Activated CD8-positive, alpha-beta memory T cell treated with anti-CD3 and anti-CD28 coated beads, Interleukin-2, amount 50 U/mL, for 1 hour (primary cell): ENCODE measurements at regions not wholly inside any gene's neighbourhood (a gene's known extent, or its start where the extent isn't known, plus 50 kb on each side); places are given as distances from the start of the nearest gene placed in this dataset.

Experiments used
- DNase-seq: peaks from one replicate; pipeline ENCODE4 v3.0.0-alpha.2; 2020; ENCODE audit errors: extremely low read depth

DNA sequence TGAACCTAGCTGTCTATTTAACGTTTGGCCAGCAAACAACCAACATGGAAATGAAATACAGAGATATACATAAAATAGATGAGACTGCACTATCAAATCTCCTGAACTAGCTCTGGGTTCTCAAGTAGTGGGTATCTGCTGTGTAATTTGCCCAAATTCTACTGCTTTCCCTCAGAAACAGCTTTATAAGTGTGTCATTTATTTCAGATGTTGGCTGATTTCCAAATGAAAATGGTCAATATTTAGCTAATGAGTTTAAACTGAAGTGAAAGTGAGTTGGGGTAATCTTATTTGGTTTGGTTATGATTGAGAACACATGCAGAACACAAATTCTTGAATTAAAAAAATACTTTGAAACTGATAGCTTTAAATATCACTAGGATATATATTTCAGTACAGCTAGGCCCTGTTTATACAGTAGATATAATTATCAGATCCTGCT, 601.7 kb upstream of the CXADR start:
- no peak for DNase-seq

DNA sequence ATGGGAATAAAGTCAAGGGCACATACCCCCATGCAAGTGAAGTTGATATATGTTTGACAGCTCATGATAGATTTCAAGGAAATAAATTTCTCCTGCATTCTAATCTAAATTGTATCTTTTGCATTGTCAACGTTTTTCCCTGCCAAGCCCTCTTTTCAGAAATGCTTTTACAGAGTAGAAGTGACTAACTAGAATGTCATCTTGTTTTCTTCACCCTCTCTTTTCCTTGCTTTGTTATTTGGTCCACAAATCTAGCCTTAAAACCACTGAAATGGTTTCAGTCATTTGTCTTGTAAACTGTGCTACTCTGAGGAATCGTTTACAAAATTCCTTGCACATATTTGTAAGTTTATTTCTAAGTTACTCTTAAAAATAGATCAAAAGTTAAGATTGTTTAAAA, 600.8 kb upstream of the CXADR start:
- DNase-seq, result no peak

DNA sequence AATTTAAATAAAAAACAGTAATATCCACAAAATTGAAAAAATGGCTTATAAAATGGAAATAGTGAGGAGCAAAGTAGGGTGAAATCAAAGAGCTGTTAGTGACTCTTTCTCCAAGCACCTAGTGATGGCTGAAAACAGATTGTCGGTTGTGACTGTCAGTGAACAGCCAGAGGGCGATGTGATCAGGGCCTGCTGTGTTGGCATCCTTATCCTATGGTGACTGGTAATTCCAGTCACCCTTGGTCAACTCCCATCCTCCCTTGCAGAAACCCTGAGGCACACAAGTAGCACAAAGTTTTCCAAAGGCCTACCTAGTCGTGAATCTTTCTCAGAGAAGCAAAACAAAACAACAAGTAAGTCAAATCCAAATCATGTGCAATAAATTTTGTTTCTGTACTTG, 599.8 kb upstream of the CXADR start:
- DNase-seq, result no peak

DNA sequence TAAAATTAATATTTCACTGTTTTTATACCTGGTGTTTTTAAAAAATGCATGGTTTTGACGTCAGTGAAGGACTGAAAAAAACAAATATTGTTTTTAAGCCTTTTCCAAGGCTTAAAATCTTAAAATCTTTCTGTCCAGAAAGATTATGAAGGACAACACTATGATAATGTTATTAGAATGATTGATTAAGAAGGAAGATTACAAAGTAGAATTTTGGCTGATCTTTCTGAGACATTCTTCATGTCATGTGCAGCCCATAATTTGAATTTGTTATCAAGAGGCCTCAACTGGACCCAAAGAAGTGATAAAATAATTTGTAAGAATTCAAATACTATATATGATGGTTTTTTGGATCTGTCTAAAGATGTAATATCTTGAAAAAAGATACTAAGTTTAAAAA, 584.4 kb upstream of the CXADR start:
- no peak for DNase-seq

DNA sequence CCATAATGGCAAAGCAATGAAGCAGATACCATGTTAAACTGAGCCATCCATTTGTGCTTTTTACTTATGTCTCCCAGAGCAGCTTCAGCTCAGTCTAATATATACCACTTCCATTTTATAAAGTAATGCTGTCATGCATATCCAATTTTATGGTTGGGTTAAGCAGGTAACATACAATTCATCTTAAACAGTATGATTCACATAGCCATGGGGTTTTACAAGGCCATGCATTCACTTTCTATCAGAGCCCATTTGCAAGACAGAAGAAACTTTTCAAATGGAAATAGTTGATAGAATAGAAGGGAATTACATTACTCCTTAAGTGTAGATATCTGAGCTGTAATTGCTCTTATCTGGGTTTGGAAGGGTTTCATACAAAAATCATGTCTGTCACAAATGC, 580.5 kb upstream of the CXADR start:
- no peak for DNase-seq

DNA sequence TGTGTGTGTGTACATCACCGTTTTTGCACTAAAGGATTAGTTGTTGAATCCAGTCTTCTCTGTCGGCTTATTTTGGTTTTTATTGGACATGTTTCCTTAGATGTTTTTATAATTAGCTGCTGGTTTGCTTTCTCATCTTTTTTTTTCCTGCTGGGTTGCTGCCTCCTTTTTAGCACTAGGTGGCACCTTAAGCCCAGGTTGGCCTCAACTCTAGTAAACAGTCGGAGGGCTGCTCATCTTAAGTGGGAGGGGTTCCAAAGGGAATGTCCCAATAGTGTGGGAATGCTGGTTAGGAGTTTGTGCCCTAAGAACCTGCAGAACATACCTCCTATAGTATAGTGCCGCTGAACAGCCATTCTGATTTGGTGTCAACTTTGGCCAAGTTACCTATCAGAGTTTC, 570.1 kb upstream of the CXADR start:
- no peak for DNase-seq

DNA sequence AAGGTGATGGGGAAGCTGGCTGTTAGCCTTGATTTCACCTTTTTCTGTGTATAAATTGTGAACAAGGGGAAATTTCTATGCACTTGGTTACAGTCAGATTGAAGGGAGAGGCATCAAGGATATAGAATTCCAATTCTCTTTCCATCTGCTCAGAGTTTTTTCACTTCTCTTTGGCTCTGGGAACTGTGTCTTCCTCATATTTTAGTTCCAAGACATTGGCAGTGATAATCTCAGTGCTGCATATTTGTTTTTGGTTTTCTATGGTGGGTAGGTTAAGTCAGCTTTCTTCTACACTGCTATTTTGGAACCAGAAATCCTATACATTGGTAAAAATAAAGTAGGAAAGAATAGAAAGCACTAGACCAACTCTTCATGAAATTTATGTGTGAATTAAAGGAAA, 569.6 kb upstream of the CXADR start:
- no peak for DNase-seq

DNA sequence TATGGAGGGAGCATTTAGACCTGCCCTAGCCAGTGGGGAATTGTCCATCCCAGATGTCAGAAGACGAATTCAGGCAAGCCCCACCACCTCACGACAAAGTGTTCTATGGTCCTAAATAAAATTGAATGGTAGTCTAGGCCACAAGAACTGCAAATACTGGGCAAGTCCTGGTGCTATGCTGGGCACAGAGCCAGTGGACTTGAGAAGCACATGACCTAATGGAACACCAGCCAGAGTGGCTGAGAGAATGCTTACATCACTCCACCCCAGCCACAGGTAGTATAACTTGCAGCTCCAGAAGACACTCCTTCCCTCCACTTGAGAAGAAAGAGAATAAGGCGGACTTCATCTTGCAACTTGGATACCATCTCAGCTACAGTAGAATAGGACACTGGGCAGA, 567.3 kb upstream of the CXADR start:
- no peak for DNase-seq

DNA sequence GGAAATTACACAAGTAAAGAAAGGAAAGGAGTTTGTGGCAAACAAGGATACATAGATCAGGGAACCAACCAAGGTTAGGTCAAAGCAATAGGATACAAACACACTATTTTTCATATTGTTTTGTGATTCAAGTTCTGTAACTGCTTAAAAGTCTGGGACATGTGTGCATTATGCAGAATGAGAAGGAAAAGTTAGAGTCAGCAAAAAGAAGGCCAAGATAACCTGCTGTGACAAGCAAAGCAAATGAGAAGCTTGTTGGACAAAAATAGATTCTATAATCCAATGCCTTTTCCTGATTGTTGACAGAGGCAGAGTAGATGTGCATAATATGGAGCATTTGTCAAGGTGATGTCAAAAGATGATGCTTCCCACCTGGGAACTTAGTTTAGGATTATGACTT, 556.0 kb upstream of the CXADR start:
- DNase-seq, result no peak

DNA sequence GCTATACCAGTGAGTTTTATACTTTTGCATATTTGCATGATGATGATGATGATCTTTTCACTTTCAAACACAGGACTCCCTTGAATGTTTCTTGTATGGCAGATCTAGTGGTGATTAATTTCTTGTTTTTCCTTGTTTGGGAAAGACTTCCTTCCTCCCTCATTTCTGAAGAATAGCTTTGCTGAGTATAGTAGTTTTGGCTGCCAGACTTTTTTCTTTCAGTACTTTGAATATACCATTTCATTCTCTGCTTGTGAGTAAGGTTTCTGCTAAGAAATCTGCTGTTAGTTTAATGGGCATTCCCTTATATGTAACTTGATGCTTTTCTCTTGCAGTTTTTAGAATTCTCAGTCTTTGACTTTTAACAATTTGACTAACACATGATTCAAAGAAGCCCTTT, 547.4 kb upstream of the CXADR start:
- DNase-seq, result no peak

DNA sequence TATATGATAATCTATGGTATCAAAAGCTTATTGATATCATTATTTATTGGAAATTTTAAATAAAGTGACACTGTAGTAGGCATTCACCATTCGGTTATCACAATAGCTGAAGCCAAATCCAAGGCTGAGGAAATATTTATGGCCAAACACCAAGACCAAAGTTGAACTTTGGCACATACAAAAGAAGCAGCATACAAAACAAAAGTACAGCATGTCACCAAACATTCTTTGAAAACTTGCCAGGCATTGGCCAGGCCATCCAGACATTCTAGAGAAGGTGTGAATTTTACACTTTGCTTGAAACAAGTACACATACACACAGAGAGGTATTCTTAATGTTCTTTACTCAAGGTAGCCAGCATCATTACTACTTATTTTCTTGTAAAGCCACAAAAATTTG, 544.4 kb upstream of the CXADR start:
- no peak for DNase-seq

DNA sequence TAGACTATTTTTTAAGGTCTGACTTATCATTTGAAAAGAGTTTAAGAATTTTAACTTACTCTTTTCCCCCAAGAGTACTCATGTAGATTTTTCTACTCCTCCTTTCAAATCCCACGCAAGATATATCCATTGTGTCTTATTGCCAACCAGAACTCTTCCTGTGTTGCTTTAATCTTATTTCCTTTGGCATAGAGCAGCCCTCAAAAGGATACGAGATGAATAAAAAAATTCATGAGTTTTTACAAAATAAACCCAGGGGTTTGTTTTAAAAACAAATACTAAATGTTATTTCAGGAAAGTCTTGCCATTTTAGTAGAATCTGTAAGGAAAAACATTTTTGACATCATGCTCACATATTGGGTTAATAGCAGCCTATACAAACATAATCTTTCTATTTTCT, 543.2 kb upstream of the CXADR start:
- DNase-seq, result no peak

DNA sequence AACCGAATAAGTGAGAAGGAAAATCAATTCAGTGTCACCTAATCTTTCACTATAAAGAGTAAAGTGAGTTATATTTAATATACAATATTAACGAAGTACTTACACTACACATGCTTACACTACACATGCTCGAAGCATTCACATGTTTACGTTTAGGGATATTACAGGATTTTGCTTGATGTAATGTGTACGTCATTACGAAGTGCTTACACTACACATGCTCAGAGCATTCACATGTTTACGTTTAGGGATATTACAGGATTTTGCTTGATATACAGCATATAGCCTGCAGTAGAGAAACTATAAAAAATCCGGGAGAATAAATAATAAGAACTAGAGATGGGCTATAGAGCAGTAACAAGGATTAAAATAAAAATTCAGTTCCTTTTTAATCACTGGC, 538.8 kb upstream of the CXADR start:
- DNase-seq, result no peak

DNA sequence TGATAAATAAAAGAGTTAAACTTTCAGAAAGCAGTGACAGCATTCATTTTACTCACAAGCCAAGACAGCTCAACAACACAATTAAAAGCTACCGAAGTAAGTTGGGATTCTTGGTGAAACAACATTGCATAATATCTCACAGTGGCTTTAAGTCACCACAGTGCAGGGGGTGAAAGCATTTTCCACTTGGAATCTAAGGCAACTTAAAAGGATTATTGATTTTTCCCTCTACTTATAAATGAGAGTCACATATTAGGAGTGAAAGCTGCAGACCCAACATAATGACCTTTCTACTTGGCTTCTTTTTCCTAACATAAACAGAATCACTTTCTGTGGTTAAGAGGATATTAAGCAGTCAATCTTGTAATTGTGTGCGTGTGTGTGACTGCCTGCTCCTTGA, 536.6 kb upstream of the CXADR start:
- DNase-seq, result no peak

DNA sequence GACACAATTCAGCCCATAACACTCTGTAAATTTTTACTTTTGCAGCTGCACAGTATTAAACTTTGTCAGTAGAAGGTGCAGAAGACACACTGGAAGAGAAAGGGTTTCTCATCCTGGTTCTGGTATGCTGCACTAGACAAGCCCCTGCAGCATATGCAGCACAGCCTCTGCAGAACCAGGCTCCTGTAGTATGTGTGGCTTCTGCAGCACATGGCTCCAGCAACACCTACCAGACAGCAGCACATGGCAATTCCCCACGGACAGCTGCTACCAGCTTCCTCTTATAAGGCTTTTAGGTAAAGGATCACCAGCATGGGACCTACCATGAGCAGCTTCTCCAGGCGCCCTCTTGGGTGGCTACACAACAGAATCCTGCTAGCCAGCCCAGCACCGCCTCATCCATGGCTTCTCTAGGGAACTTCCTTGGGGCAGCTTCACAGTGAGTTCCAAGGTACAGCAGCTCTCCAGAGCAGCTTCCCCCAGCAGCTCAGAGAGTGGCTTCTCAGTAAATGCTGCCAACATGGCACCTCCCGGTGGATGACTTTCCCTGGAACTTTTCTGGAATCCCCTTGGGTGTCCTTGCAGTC, 534.4 kb upstream of the CXADR start:
- no peak for DNase-seq

DNA sequence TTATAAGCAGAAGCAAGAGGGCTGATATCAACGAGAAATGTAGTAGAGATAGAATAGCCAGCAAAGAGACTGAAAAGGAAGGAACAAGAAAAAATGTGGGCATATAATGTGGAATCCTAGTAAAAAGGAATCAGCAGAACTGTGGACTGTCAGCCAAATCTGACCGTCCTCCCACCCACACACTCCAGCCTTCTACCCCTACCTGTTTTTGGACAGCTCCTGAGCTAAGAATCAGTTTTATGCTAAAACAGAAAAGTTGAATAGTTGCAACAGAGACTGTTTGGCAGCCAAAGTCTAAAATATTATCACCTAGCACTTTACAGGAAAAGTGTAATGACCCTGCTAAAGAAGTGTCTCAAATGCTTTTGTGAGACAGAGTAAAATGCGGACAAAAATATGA, 533.3 kb upstream of the CXADR start:
- no peak for DNase-seq

DNA sequence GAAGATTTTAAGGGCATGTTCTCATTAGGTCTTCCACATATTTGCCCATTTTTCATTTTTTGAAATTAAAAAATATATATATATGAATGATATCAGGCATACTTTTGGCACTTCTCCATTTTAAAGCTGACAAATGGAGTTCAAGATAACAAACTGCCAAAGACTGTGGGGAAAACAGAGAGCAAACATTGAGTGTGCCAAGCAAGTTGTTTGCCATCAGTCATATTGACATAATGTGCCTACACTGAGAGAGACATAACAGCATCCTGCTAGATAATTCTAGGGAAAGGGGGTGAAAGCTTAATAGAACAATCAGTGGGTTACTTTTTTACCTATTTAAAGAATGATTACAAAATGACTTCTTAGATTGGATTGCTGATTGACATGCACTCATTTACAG, 529.4 kb upstream of the CXADR start:
- no peak for DNase-seq

DNA sequence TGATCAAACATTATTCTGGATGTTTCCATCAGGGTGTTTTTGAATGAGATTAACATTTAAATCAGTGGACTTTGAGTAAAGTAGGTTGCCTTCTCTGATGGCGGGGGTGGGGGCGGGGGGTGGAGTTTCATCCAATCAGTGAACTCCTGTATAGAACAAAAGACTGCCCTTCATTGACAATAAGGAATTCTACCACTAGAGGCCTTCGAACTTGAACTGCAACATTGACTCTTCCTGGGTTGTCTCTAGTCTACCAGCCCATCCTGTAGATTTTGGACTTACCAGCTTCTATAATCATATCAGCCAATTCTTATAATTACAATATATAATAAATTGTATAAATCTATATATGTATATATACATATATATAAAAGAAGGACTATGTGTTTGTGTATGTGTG, 520.4 kb upstream of the CXADR start:
- no peak for DNase-seq

DNA sequence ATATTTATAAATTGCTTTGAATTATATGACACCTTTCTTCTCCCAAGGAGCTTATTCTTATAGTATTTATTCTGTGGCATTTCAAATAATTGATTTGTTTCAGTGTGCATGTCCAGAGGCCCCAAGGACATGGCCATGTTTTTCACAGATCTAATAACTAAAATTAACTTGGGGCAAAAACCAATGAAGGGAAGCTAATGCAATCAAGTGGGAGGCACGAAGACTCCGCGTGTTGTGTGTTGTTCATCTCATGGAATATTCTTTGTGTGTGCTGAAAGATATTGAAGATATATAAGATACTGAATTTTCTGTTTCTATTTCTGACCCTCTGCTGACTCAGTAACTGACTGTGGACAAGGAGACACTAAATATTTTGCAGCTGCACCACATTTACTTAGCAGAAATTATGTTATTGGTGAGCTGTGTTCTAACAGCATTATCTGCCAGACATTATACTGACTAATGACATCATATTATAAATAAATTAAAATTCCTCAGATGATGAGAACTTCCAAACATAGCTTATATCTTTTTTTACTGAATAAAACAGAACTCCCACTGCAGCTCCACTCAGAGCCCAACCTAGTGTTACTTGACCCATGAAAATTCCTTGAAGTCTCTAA, 519.3 kb upstream of the CXADR start:
- DNase-seq, result no peak

DNA sequence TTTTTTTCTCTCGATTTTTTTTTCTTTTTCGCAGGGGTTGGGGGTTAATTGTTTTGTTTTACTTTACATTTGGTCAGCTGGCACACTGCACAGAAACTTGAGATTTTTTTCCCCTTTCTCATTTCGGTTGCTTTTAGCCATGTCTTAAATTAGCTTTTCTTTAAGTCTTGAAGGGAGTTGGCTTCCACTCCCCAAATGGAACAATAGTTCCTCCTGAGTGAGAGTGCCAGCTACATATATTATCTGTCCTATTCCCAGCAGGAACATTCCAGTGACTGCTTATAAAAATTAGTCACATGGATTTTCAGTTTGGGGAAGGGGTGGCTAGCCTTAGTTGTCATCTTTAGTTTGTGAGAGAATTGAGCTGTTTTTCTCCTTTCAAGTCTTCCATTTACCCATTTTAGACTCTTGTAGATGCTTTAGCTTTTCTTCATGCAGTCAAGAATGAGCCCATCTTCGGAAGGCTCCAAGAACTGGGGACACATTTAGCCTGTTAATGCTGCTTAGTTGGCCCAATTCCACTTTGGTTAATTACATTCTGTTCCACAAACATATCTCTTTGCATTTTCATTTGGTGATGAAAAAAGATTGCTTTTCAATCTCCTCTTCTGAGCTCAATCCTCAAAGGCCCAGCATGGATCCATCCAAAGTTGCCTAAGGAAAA, 510.1 kb upstream of the CXADR start:
- no peak for DNase-seq

DNA sequence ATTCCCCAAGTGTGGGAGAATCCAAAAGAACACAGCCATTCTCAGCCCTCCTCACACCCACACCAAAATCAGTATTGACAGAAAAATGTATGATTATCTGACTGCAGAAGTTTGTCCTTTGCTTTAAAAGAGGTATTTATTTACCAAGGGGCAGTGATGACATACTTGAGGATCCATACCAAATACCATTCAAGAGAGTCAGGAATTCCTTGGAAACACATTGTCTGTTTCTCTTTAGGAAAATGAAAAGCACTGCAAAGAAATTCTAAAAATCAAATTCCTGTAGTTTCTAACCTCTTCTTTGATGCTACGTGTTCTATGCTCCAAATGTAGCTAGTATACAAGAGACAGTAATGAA, 509.6 kb upstream of the CXADR start:
- DNase-seq, result no peak

DNA sequence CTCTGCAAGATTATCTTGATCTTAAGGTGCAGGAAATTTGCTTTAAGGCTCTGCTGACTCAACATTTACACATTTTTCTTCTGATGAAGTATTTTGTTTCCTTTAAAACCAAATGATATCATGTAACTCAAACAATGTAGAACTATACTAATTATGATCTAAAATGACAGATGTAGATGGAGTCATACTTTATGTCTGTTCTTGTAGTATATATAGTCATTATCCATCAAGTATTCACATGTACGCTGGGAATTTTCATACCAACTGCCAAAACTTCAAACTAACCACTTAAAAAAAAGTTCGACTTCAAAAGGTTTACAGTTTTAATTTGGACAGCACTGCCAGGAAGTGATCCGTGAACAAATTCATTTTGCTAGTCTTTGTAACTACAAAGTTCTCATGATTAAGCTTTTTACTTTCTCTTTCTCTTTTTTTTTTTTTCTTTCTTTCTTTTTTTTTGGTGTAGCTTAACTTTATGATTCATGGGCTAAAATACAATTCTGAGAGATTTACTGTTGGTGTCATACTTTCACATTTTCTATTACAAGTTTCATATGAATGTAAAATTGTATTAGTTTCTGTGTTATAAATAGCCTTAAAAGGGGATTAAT, 509.0 kb upstream of the CXADR start:
- no peak for DNase-seq

DNA sequence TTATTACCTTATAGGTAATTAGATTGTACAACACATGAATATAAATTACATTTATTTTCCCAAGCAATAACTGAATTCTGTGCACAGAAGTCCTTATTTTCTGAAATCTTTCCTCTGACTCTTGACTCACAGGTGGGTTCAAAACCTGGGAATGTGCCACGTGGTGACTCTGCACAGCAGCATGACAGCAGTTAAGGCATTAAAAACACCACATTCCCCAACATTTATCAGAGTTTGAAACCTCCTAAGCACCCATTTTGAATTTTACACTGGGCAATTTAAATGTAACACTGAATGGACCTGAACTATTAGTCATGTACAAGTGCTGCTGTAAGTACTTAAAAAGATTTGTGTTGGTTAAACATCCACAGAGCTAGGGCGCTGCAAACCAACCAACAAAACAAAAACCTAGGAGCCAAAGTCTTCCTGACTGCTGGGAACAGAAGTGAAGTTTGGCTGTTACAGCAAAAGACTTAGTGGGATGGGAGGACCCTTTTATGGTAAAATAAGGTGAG, 480.6 kb upstream of the CXADR start:
- DNase-seq, result no peak
